ENCODE measurements at regions not wholly inside any gene's neighbourhood (a gene's known extent, or its start where the extent isn't known, plus 50 kb on each side); places are given as distances from the start of the nearest gene placed in this dataset.

DNA sequence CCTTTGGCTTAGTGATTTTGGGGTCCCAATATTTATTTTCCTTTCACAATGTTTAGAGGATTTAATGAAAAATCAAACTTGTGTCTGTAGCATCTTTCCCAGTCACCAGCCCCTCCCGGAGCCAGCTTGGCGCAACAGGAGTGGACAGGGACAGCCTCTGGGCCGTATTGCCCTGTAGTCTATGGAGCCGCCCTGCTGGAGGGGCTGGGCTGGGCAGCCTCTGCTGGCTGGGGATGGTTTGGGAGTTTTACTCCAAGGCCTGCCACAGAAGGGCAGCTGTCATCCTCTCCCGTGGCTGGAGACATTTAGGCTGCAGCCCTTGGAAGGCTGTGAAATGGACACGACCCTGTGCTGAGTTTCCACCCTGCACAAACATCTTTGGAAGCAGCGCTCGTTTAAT lies 89.4 kb upstream of the RGMA start:
- no peak for DNase-seq

DNA sequence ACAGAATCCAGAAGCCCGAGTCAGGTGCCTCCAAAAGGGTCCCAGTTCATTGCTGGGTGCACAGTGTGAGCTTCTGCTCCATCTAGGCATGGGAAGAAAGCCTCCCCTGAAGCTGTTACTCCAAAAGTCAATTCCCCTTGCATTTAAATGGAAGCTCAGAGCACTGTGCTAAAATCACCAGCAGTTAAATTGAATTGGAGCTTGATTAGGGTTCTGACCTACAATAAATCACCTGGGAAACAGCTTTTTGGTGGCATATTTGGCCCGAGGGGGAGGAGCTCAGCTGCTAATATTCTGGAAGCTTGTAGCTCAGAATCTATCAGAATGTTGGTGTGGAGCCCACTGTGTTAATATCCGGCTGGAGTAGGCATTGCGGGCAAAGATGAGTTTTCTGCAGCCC lies 87.1 kb upstream of the RGMA start:
- no peak for DNase-seq

GRCh38 chr15:93174836-93175235 lies 85.8 kb upstream of the RGMA start:
- DNase-seq: no peak

GRCh38 chr15:93173369-93173768 lies 84.4 kb upstream of the RGMA start:
- DNase-seq: no peak

- no peak for DNase-seq
These were observed 82.5 kb upstream of the RGMA start for GRCh38 chr15:93171476-93171875.

GRCh38 chr15:93170329-93170728 lies 81.3 kb upstream of the RGMA start:
- no peak for DNase-seq

DNA sequence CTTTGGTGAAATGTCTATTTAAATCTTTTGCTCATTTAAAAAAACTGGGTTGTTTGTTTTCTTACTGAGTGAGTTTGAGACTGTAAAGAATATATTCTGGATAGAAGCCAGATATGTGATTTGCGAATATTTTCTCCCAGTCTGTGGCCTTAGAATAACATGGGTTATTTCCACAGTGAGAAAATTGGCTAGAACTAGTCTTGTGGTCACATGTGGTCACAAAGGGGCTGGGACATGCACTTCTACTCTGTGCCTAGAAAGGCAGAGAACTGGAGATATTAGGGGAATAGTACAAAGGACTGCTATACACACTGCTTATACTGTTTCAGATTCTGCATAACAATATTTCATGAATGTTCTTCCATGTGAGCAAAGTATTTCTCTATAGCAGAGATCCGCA lies 79.9 kb upstream of the RGMA start:
- no peak for DNase-seq

- no peak for DNase-seq
These were observed 78.3 kb upstream of the RGMA start for GRCh38 chr15:93167291-93167690.

GRCh38 chr15:93166675-93167074 lies 77.7 kb upstream of the RGMA start:
- DNase-seq: no peak

DNA sequence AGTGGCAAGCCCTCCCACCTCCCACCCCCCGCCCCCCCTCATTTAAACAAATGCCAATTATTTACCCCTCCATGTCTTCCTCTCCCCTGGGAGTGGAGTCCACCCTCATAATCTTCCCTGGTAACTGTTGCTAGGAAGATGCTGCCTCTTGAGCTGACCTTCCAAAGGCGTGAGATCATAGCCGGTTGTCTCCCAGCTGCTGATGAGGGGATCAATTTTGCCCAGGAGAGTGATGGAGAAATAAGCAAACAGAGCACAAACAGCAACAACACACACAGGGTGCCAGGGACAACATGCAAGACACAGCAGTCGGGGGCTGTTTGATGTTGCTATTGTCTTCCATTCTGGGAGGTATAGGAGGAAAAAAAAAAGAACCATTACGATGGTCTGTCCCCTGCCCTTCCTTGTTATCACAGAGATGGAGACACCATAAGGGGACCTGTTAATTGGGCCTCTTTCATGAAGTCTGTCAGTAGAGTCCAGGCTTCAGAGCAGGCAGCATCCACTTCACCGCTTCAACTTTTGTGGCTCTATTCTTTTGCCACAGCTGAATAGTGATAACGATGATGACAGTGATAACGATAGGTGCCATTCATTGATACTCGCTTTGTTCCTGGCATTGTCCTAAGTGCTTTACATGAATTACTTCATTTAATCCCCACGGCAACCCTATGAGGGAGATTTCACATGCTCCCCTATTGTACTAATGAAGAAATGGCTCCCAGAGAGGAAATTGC lies 76.9 kb upstream of the RGMA start:
- no peak for DNase-seq

- no peak for DNase-seq
These were observed 75.4 kb upstream of the RGMA start for GRCh38 chr15:93164409-93164808.

DNA sequence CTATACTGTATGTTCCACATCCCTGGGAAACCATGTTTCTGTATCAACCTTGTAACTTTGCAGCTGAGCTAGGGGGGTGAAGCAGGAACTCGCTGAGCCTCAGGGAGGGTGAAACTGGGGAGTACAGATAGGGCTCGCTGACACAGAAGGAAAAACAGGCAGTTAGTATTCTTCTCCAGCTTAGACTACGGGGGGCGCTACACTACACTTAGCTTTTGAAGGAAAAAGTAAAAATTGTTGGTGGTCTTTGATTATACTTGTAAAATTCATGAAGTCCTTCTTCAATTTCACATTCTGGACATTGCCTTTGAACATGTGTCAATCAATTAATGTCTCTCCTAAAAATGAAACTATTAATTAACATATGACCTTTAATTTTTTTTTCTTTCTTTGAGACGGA lies 73.5 kb upstream of the RGMA start:
- DNase-seq: no peak

DNA sequence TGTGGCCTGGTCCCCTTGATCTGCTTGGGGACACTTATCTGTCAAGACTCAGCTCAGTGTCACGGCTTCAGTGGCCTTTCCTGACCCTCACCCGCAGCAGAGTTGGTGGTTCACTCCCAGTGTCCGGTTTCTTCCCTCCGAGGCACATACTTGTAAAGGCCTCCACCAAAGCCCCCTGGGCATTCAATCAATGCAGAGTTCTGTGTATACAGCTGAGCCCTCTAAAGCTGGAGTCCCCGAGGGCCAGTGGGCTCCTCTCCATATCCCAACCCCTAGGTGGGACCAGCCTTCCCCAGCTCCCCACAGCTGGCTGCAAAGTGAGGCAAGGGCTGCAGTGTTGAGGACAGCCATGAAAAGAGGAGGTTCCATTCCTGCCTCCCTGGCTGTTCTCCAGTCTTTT lies 70.9 kb upstream of the RGMA start:
- DNase-seq: no peak

- no peak for DNase-seq
These were observed 69.3 kb upstream of the RGMA start for GRCh38 chr15:93158097-93158900.

DNA sequence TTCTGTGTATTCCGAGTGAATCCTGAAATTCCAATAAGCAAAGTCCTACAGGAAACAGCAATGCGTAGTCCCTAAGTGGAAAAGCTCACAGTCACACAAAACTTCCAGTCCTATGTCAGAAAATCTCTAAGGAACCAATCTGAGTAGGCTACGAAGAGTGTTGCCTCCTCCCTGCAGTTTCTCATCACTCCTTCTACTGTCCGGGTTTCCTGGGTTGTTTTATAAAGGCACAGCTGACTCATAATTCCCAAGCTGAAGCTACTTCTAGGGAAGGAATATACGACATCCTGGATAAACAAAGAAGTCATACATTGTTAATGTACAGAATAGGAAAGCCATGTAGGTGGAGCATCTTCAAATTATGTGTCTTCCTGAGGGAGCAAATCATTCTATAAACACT lies 65.7 kb upstream of the RGMA start:
- DNase-seq: no peak

DNA sequence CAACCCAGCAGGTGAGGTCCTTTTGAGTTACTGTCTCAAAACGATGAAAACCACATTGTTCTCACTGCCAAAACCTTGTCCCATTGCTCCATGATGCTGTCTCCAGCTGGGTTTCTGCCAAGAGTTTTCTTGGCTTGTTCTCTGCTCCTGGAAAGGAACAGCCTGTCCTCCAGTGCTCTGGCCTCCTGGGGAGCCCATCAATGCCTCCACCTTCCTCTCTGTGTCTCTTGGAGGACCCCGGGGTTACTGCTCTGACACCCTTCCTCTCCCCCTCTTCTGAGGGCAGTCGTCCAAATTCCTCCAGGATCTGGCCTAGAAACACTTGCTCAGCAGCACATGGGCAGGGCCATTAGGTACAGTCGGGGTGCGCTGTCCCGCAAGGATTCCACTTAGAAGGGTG lies 63.9 kb upstream of the RGMA start:
- DNase-seq: no peak

DNA sequence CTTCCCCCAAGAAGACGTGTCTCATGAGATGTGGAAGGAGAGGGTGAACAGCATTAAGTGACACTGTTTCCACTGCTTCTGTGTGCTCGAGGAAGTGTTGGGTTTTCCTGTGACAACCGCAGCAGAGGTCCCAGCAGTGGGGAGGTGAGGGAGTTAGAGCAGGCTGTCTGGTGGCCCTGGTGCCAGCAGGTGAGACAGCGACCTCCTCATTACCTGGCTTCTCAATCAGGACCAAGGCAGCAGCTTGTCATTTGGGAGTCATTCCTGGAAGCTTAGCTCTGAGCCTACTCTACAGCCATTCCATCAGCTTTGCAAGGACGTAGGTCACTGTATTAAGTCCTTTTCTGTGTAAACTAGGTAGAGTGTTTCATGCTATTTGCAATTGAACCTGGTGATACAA lies 63.3 kb upstream of the RGMA start:
- DNase-seq: no peak

DNA sequence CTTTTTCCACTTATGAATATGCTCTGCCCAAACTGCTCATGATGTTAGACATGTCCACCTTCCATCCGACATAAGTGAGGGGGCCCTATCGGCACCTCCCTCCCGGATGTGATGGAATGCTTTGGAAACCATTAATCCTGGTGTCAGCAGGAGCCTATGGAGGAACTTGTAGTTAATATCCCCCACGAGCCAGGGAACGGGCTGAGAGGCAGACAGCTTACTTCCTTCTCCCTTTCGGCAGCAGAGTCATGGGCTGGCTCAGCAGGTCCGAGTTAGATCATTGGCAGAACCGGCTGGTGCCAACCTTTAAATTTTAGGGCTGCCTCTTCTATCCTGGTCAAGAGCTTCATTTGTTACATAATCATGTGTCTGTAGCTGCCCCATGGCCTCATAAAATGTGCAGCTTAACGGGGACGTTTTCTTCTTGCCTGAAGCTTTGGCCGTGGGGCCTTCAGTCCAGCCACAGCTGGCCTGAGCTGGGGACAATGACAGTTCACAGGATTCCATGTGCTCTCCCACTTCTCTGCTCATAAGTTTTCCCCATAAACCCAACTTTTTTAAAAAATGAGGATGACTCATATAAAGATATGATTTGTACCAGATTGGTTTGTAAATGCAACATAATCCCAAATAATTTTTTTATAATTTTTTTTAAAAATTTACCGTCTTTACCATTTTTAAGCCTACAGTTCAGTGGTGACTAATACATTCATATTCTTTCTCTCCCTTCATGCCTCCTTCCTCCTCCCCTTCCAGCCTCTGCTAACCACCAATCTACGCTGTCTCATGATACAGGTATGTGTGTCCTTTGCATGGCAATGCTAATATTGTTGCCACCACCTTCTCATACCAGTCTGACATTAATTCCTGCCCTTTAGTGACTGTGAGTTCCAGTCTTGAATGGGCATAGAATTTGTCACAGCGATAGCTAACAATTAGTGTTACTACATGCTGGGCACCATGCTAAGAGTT lies 62.2 kb upstream of the RGMA start:
- no peak for DNase-seq

GRCh38 chr15:93146601-93147000 lies 57.6 kb upstream of the RGMA start:
- DNase-seq: no peak

GRCh38 chr15:93146196-93146595 lies 57.2 kb upstream of the RGMA start:
- DNase-seq: no peak

DNA sequence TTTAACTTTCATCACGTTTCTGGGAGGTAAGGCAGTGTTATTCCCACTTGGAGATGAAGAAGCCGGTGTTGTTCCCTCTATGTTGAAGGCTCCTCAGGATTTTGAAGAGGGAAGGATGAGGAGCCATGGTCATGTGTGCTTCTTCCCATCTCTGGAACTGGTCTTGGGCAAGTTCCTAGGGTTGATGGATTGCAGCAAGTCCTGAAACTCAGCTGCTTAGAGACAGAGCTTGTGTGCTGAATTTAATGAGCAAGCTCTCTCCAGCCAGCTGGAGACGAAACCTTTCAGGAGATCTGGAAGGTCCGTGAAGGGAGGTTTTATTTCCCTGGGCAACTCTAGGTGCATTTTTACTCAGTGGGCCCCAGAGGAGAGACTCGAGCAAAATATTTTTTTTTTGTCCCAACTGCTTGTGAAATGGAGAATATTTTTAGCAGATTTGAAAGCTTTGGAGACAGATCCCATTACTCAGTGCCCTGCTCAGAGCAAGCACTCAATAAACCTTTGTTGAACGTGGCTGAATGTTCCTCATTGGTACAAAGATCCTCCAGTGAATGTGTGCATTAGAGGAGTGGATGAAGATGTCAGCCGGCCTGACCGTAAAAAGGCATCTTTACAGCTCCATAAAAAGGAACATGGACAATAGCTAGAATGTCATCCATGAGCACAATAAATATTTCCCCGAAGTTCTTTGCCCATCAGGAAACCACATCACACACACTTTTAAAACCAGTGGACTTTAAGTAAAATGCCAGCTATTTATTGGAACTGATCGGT lies 55.6 kb upstream of the RGMA start:
- no peak for DNase-seq

- DNase-seq: no peak
These were observed 54.2 kb upstream of the RGMA start for GRCh38 chr15:93143186-93143585.

- DNase-seq: no peak
These were observed 52.4 kb upstream of the RGMA start for GRCh38 chr15:93141371-93141794.

Measured in 8988T (cell line).